CD4-positive, alpha-beta T cell (primary cell): ENCODE measurements at regions not wholly inside any gene's neighbourhood (a gene's known extent, or its start where the extent isn't known, plus 50 kb on each side); places are given as distances from the start of the nearest gene placed in this dataset.

Experiments used
- ATAC-seq: fragments of 200-7000 bp; cut with Tn5 transposase; one replicate; pipeline ENCODE4 v1.10.0; 2022; ENCODE audit warnings: mild to moderate bottlenecking; ENCODE audit not compliant: poor library complexity
- CTCF ChIA-PET: fragments of 350-600 bp; sonication (Branson Sonifier 250); formaldehyde crosslinking; loops from one replicate; lab custom pipeline; 2021; ENCODE audit warnings: antibody characterized with exemption, inconsistent platforms; lab: Charles Lee
- POLR2A ChIA-PET: fragments of 350-600 bp; sonication (Branson Sonifier 250); formaldehyde crosslinking; loops from one replicate; lab custom pipeline; 2021; ENCODE audit warnings: antibody characterized with exemption, inconsistent platforms; lab: Charles Lee
- DNase-seq, 14 experiments: peaks; one replicate each; pipeline ENCODE4 v3.0.0-alpha.2; 2013 to 2020; ENCODE audit warnings: mixed read lengths in 2 of 14
- H3K27ac ChIP-seq, 2 donors: one replicate each; pipeline versions ENCODE4 v1.5.1 to v1.7.0; 2013; ENCODE audit warnings: low read length in 2 of 2, low read depth in 1 of 2, mild to moderate bottlenecking in 1 of 2
- H3K27me3 ChIP-seq, 2 experiments: 1 replicate in 1 of 2; 2 replicates in 1 of 2; pipeline versions ENCODE4 v1.6.1 to v1.7.0; 2013; ENCODE audit warnings: low read length in 2 of 2, control low read depth in 1 of 2, mild to moderate bottlenecking in 1 of 2, moderate library complexity in 1 of 2; ENCODE audit not compliant: insufficient read depth in 2 of 2, control insufficient read depth in 1 of 2
- H3K36me3 ChIP-seq: one replicate; pipeline ENCODE4 v1.6.1; 2013; ENCODE audit warnings: low read length, control low read depth; ENCODE audit not compliant: insufficient read depth
- H3K4me1 ChIP-seq: one replicate; pipeline ENCODE4 v1.6.1; 2013; ENCODE audit warnings: low read length, control low read depth; ENCODE audit not compliant: insufficient read depth
- H3K4me3 ChIP-seq: one replicate; pipeline ENCODE4 v1.5.1; 2013; ENCODE audit warnings: mild to moderate bottlenecking, low read length, moderate library complexity
- H3K9me3 ChIP-seq, 2 experiments: 1 replicate in 1 of 2; 2 replicates in 1 of 2; pipeline versions ENCODE4 v1.6.1 to v1.7.0; 2013; ENCODE audit warnings: low read length in 2 of 2, mild to moderate bottlenecking in 2 of 2, control low read depth in 1 of 2, moderate library complexity in 1 of 2; ENCODE audit not compliant: control insufficient read depth in 1 of 2, insufficient read depth in 1 of 2
- H3K27ac Mint-ChIP-seq: one replicate; pipeline ENCODE4 v1.8.0; 2020; ENCODE audit warnings: mixed read lengths
- H3K27me3 Mint-ChIP-seq: one replicate; pipeline ENCODE4 v1.8.0; 2021; ENCODE audit warnings: mixed read lengths
- H3K36me3 Mint-ChIP-seq: one replicate; pipeline ENCODE4 v1.8.0; 2021; ENCODE audit warnings: low read depth, mixed read lengths
- H3K4me1 Mint-ChIP-seq: one replicate; pipeline ENCODE4 v1.8.0; 2021; ENCODE audit warnings: low read depth, mixed read lengths
- H3K4me3 Mint-ChIP-seq: one replicate; pipeline ENCODE4 v1.8.0; 2020; ENCODE audit warnings: mild to moderate bottlenecking, mixed read lengths
- H3K9me3 Mint-ChIP-seq: one replicate; pipeline ENCODE4 v1.8.0; 2020; ENCODE audit warnings: mixed read lengths
- intact Hi-C, 2 experiments: fragments of 100-400 bp; cut with DNase I in 1 of 2; cut with micrococcal nuclease in 1 of 2; formaldehyde crosslinking; loops; one replicate each; pipeline versions ENCODE4 v1.15.1 to v1.9.0; 2023 to 2025; cut with DNase I, micrococcal nuclease
- TF ChIP-seq, protein P1 (sequence below): fragments of 200-600 bp; IDR thresholded peaks from one replicate; pipeline ENCODE4 v1.8.0; 2022; ENCODE audit warnings: antibody characterized with exemption, mild to moderate bottlenecking

DNA sequence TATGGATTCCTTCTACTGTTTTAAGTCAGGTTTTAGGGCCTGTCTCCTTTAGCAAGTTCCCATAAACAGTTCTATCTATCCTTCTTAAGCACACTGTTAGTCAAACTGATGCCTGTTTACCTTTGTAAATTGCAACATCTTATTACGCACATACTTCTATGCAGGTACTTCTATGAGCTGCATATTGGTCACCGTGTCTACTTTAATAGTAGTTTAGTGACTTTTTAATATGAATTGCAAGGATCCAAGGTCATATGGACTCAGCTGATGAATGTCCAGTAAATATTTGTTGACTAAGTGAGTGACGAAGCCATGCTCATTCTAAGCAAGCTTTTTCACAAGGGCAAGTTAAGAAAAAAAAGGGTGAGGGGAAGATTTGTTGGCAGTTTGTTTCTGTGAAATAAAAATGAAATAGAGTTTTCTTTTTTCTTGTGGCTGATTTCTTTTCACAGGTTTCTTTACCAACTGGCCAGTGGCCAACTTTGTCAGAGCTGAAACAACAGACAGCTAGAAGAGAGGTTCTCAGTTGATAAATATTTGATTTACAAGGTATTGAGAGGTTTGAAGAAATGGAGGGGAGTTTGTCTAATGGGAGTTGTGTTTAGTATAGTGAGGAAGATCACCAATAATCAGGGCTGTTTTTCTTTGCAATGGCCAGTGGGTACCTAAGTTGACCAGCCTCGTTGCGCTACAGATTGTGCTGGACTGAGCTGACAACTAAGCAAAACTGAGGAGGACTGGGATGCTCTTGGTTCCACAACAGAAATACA lies 141.1 kb downstream of the SLC15A5 start:
- Histone ChIP-seq H3K9me3 (peaks cover 9 to 14% of the 10 kb centered on the region in 2 experiments), H3K27ac (no peak overlapping the region), H3K27me3 (no peaks in the 10 kb centered on the region), H3K4me1 (no peaks in the 10 kb centered on the region), H3K36me3 (no peaks in the 10 kb centered on the region), H3K4me3 (no peak overlapping the region)
- POLR2A ChIA-PET, result no interaction called here
- intact Hi-C loops, result no loop called here
- CTCF ChIA-PET, result no interaction called here
- no peak overlapping the region for H3K27ac Mint-ChIP-seq
- TF ChIP-seq, protein P1, sequence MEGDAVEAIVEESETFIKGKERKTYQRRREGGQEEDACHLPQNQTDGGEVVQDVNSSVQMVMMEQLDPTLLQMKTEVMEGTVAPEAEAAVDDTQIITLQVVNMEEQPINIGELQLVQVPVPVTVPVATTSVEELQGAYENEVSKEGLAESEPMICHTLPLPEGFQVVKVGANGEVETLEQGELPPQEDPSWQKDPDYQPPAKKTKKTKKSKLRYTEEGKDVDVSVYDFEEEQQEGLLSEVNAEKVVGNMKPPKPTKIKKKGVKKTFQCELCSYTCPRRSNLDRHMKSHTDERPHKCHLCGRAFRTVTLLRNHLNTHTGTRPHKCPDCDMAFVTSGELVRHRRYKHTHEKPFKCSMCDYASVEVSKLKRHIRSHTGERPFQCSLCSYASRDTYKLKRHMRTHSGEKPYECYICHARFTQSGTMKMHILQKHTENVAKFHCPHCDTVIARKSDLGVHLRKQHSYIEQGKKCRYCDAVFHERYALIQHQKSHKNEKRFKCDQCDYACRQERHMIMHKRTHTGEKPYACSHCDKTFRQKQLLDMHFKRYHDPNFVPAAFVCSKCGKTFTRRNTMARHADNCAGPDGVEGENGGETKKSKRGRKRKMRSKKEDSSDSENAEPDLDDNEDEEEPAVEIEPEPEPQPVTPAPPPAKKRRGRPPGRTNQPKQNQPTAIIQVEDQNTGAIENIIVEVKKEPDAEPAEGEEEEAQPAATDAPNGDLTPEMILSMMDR, result no peak
- no peak for ATAC-seq
- H3K27me3 Mint-ChIP-seq, result no peaks in the 10 kb centered on the region
- H3K36me3 Mint-ChIP-seq, result no peaks in the 10 kb centered on the region
- no peak overlapping the region for H3K4me3 Mint-ChIP-seq
- H3K9me3 Mint-ChIP-seq, result peaks cover 10% of the 10 kb centered on the region
- H3K4me1 Mint-ChIP-seq, result no peaks in the 10 kb centered on the region
- no peak for DNase-seq

DNA sequence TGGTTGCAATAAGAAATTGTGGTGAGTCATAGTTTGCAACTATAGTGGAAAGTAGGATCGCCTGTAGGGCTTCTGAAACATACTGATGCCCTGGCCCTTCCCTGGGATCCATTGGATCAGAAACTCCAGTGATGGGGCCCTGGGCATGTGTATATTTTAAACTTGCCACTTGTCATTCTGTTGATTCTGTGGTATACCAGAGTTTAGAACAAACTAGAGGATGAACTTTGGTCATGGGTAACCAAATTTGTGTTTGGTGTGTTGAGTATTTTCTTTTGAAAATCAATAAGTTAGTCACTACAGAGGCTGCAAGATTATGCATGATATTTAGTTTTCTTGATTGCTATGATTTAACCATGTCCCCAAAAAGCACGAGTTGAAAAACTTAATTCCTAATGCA lies 142.2 kb downstream of the SLC15A5 start:
- H3K4me1 ChIP-seq, result no peaks in the 10 kb centered on the region
- intact Hi-C loops, result no loop called here
- DNase-seq (no peak), ATAC-seq (no peak)
- H3K36me3 ChIP-seq, result no peaks in the 10 kb centered on the region
- TF ChIP-seq, protein P1, result no peak
- Mint-ChIP-seq H3K27ac (no peak overlapping the region), H3K9me3 (peaks cover 14% of the 10 kb centered on the region), H3K4me1 (no peaks in the 10 kb centered on the region), H3K27me3 (no peaks in the 10 kb centered on the region), H3K4me3 (no peak overlapping the region), H3K36me3 (no peaks in the 10 kb centered on the region)
- peaks cover 12 to 14% of the 10 kb centered on the region in 2 experiments for H3K9me3 ChIP-seq
- no peaks in the 10 kb centered on the region for H3K27me3 ChIP-seq
- ChIA-PET CTCF (no interaction called here), POLR2A (no interaction called here)
- H3K27ac ChIP-seq, result no peak overlapping the region
- H3K4me3 ChIP-seq, result no peak overlapping the region

DNA sequence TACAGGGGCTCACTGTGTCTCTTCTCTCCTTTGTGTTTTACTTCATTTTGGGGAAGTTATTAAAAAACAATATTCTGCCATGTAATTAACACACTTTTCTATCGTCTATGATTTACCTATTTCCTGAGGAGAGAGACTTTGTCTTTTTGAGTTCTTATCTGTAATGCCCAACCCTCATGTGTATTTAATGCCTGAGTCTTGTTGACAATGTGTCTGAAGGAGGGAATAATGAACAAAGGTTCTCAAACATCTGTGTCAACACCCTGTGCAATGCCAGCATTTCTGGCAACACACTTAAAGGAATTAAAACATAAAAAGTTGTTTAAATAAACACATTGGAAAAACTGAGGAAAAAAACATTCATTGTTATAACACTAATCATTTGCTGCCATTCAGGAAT lies 147.1 kb downstream of the SLC15A5 start:
- ChIA-PET POLR2A (no interaction called here), CTCF (no interaction called here)
- no peaks in the 10 kb centered on the region for H3K4me1 ChIP-seq
- TF ChIP-seq, protein P1, result no peak
- no peak for ATAC-seq
- H3K27me3 ChIP-seq, result no peaks in the 10 kb centered on the region
- peaks cover 14 to 17% of the 10 kb centered on the region in 2 experiments for H3K9me3 ChIP-seq
- intact Hi-C loops, result no loop called here
- DNase-seq, result no peak
- no peak overlapping the region for H3K4me3 ChIP-seq
- no peak overlapping the region for H3K27ac Mint-ChIP-seq
- peaks cover 17% of the 10 kb centered on the region for H3K9me3 Mint-ChIP-seq
- no peak overlapping the region for H3K27ac ChIP-seq
- no peak overlapping the region for H3K4me3 Mint-ChIP-seq
- H3K27me3 Mint-ChIP-seq, result no peaks in the 10 kb centered on the region
- H3K36me3 ChIP-seq, result no peaks in the 10 kb centered on the region
- no peaks in the 10 kb centered on the region for H3K4me1 Mint-ChIP-seq
- no peaks in the 10 kb centered on the region for H3K36me3 Mint-ChIP-seq
